ENCODE measurements at regions not wholly inside any gene's neighbourhood (a gene's known extent, or its start where the extent isn't known, plus 50 kb on each side); places are given as distances from the start of the nearest gene placed in this dataset.

- TF ChIP-seq CTCF (IDR thresholded peaks at IDR 0.05; ENCODE audit: extremely low read depth, missing control alignments) = no peak
- no peak for DNase-seq (ENCODE audit: low spot score)
Observed at GRCh38 chr7:153504288-153505075, 547.7 kb upstream of the DPP6 start.

GRCh38 chr7:153507885-153508284 is 544.3 kb upstream of the DPP6 start:
- DNase-seq (ENCODE audit: low spot score) = no peak
- TF ChIP-seq CTCF (IDR thresholded peaks at IDR 0.05; ENCODE audit: extremely low read depth, missing control alignments) = no peak

- no peak for DNase-seq (ENCODE audit: low spot score)
- TF ChIP-seq CTCF (IDR thresholded peaks at IDR 0.05; ENCODE audit: extremely low read depth, missing control alignments) = no peak
Observed at GRCh38 chr7:153509768-153510167, 542.4 kb upstream of the DPP6 start.

GRCh38 chr7:153510674-153511073 is 541.5 kb upstream of the DPP6 start:
- no peak for TF ChIP-seq CTCF (IDR thresholded peaks at IDR 0.05; ENCODE audit: extremely low read depth, missing control alignments)
- no peak for DNase-seq (ENCODE audit: low spot score)

- TF ChIP-seq CTCF (IDR thresholded peaks at IDR 0.05; ENCODE audit: extremely low read depth, missing control alignments) = no peak
- DNase-seq (ENCODE audit: low spot score) = no peak
Observed at GRCh38 chr7:153514032-153514431, 538.2 kb upstream of the DPP6 start.

GRCh38 chr7:153515359-153515758 is 536.8 kb upstream of the DPP6 start:
- no peak for DNase-seq (ENCODE audit: low spot score)
- TF ChIP-seq CTCF (IDR thresholded peaks at IDR 0.05; ENCODE audit: extremely low read depth, missing control alignments) = no peak

GRCh38 chr7:153518201-153518984 is 533.8 kb upstream of the DPP6 start:
- no peak for DNase-seq (ENCODE audit: low spot score)
- no peak for TF ChIP-seq CTCF (IDR thresholded peaks at IDR 0.05; ENCODE audit: extremely low read depth, missing control alignments)

Data from GM20000 (cell line).